ENCODE measurements at regions not wholly inside any gene's neighbourhood (a gene's known extent, or its start where the extent isn't known, plus 50 kb on each side); places are given as distances from the start of the nearest gene placed in this dataset.

- no peak for DNase-seq
Measured at GRCh38 chr18:22325396-22325795, 92.3 kb downstream of the CTAGE1 start.

- DNase-seq: no peak
Measured at GRCh38 chr18:22324191-22325131, 93.3 kb downstream of the CTAGE1 start.

GRCh38 chr18:22322243-22322691, 95.4 kb downstream of the CTAGE1 start:
- DNase-seq: no peak

GRCh38 chr18:22320771-22321170, 96.9 kb downstream of the CTAGE1 start:
- DNase-seq: no peak

- DNase-seq: no peak
Measured at GRCh38 chr18:22320155-22320554, 97.6 kb downstream of the CTAGE1 start.

- DNase-seq: no peak
Measured at GRCh38 chr18:22318745-22319407, 98.8 kb downstream of the CTAGE1 start.

GRCh38 chr18:22314420-22314819, 103.3 kb downstream of the CTAGE1 start:
- DNase-seq: no peak

- no peak for DNase-seq
Measured at GRCh38 chr18:22314001-22314400, 103.7 kb downstream of the CTAGE1 start.

- DNase-seq: no peak
Measured at GRCh38 chr18:22311301-22311700, 106.4 kb downstream of the CTAGE1 start.

- no peak for DNase-seq
Measured at GRCh38 chr18:22309191-22309590, 108.5 kb downstream of the CTAGE1 start.

- no peak for DNase-seq
Measured at GRCh38 chr18:22307528-22307927, 110.2 kb downstream of the CTAGE1 start.

GRCh38 chr18:22303927-22304326, 113.8 kb downstream of the CTAGE1 start:
- no peak for DNase-seq

GRCh38 chr18:22302144-22302543, 115.6 kb downstream of the CTAGE1 start:
- DNase-seq: no peak

GRCh38 chr18:22300665-22301636, 116.8 kb downstream of the CTAGE1 start:
- no peak for DNase-seq

- no peak for DNase-seq
Measured at GRCh38 chr18:22297008-22297407, 120.7 kb downstream of the CTAGE1 start.

GRCh38 chr18:22296304-22296703, 121.4 kb downstream of the CTAGE1 start:
- DNase-seq: no peak

- no peak for DNase-seq
Measured at GRCh38 chr18:22293417-22293816, 124.0 kb downstream of the GATA6 start.

- no peak for DNase-seq
Measured at GRCh38 chr18:22290004-22290403, 120.6 kb downstream of the GATA6 start.

- no peak for DNase-seq
Measured at GRCh38 chr18:22286585-22286984, 117.2 kb downstream of the GATA6 start.

- DNase-seq: no peak
Measured at GRCh38 chr18:22285361-22286140, 116.2 kb downstream of the GATA6 start.

GRCh38 chr18:22284581-22285360, 115.4 kb downstream of the GATA6 start:
- DNase-seq: no peak

Measured in activated naive CD4-positive, alpha-beta T cell treated with Interleukin-2 at 50 U/mL for 16 hours (primary cell).